Caco-2 (cell line): ENCODE measurements at regions not wholly inside any gene's neighbourhood (a gene's known extent, or its start where the extent isn't known, plus 50 kb on each side); places are given as distances from the start of the nearest gene placed in this dataset.

Source experiments
- BruUV-seq: library from RNA; stranded (reverse); fragments of 400-500 nt; replicated peaks from 2 replicates; lab custom pipeline; 2021; lab: Mats Ljungman, UMichigan
- CTCF ChIA-PET: fragments of 300-600 bp; sonication (Branson Sonifier 250); formaldehyde crosslinking; loops from one replicate; lab custom pipeline; 2022; ENCODE audit warnings: antibody characterized with exemption; lab: Charles Lee
- POLR2A ChIA-PET: fragments of 300-600 bp; sonication (Branson Sonifier 250); formaldehyde crosslinking; loops from one replicate; lab custom pipeline; 2022; ENCODE audit warnings: antibody characterized with exemption; lab: Charles Lee
- DNase-seq, 2 experiments: peaks; one replicate each; pipeline versions ENCODE4 v3.0.0 to v3.0.0-alpha.2; 2020 to 2022
- H3K27me3 ChIP-seq: replicated peaks from 2 replicates; pipeline ENCODE4 v1.6.0; 2011; ENCODE audit warnings: low read length; ENCODE audit not compliant: control insufficient read depth, insufficient read depth
- H3K36me3 ChIP-seq: 2 replicates; pipeline ENCODE4 v1.5.1; 2011; ENCODE audit warnings: low read length; ENCODE audit not compliant: control insufficient read depth, insufficient read depth
- H3K4me1 ChIP-seq: fragments of 250-450 bp; sonication (Bioruptor Pico); 2 replicates; pipeline ENCODE4 v1.5.1; 2020; ENCODE audit warnings: mild to moderate bottlenecking
- H3K4me3 ChIP-seq: 2 replicates; pipeline ENCODE4 v1.5.1; 2011; ENCODE audit warnings: low read depth, mild to moderate bottlenecking, control low read depth, low read length
- H3K9me3 ChIP-seq: fragments of 250-450 bp; sonication (Bioruptor Pico); 2 replicates; pipeline ENCODE4 v1.5.1; 2020; ENCODE audit warnings: mild to moderate bottlenecking, moderate library complexity
- H3K27ac Mint-ChIP-seq: one replicate; pipeline ENCODE4 v1.8.0; 2022; ENCODE audit warnings: mixed read lengths; ENCODE audit not compliant: unreplicated experiment
- H3K27me3 Mint-ChIP-seq: one replicate; pipeline ENCODE4 v1.8.0; 2022; ENCODE audit warnings: mixed read lengths; ENCODE audit not compliant: insufficient read depth, unreplicated experiment
- H3K36me3 Mint-ChIP-seq: one replicate; pipeline ENCODE4 v1.8.0; 2022; ENCODE audit warnings: mild to moderate bottlenecking, mixed read lengths; ENCODE audit not compliant: insufficient read depth, unreplicated experiment
- H3K4me1 Mint-ChIP-seq: one replicate; pipeline ENCODE4 v1.8.0; 2022; ENCODE audit warnings: low read depth, mixed read lengths; ENCODE audit not compliant: unreplicated experiment
- H3K4me3 Mint-ChIP-seq: one replicate; pipeline ENCODE4 v1.8.0; 2022; ENCODE audit warnings: mild to moderate bottlenecking, moderate library complexity, mixed read lengths; ENCODE audit not compliant: unreplicated experiment
- H3K9me3 Mint-ChIP-seq: one replicate; pipeline ENCODE4 v1.8.0; 2022; ENCODE audit warnings: mixed read lengths; ENCODE audit not compliant: unreplicated experiment
- CTCF ChIP-seq, 2 experiments: fragments of 200-600 bp in 1 of 2; IDR thresholded peaks; 1 replicate in 1 of 2; 2 replicates in 1 of 2; pipeline versions ENCODE4 v1.5.1 to v1.8.0; 2011 to 2022; ENCODE audit warnings: antibody characterized with exemption in 1 of 2, control low read depth in 1 of 2, inconsistent platforms in 1 of 2, low read depth in 1 of 2, low read length in 1 of 2, mild to moderate bottlenecking in 1 of 2, moderate library complexity in 1 of 2; ENCODE audit not compliant: insufficient read depth in 1 of 2, severe bottlenecking in 1 of 2, unreplicated experiment in 1 of 2
- intact Hi-C: fragments of 100-400 bp; cut with micrococcal nuclease; formaldehyde crosslinking; loops from one replicate; pipeline ENCODE4 v1.10.0; 2022; ENCODE audit not compliant: unreplicated experiment

- no peaks in the 10 kb centered on the region for H3K36me3 Mint-ChIP-seq
- Histone ChIP-seq H3K4me1 (no peaks in the 10 kb centered on the region), H3K27me3 (no peaks in the 10 kb centered on the region), H3K36me3 (no peaks in the 10 kb centered on the region), H3K9me3 (no peaks in the 10 kb centered on the region), H3K4me3 (no peak overlapping the region)
- H3K27me3 Mint-ChIP-seq, result no peaks in the 10 kb centered on the region
- ChIA-PET POLR2A (no interaction called here), CTCF (no interaction called here)
- H3K27ac Mint-ChIP-seq, result no peak overlapping the region
- H3K4me3 Mint-ChIP-seq, result no peak overlapping the region
- TF ChIP-seq CTCF (IDR thresholded peaks at IDR 0.05; ENCODE audit: insufficient read depth in 1 of 2, low read depth in 1 of 2, low read length in 1 of 2, severe bottlenecking in 1 of 2, unreplicated experiment in 1 of 2), result no peak
- H3K4me1 Mint-ChIP-seq, result no peaks in the 10 kb centered on the region
- DNase-seq, result no peak
- peaks cover 12% of the 10 kb centered on the region for H3K9me3 Mint-ChIP-seq
- intact Hi-C loops, result no loop called here
- BruUV-seq, result no TSS peak
Measured at GRCh38 chr14:87271331-87271730, 721.7 kb downstream of the GALC start.

- H3K36me3 ChIP-seq, result no peaks in the 10 kb centered on the region
- BruUV-seq, result no TSS peak
- H3K4me1 ChIP-seq, result no peaks in the 10 kb centered on the region
- no peak overlapping the region for H3K27ac Mint-ChIP-seq
- H3K36me3 Mint-ChIP-seq, result no peaks in the 10 kb centered on the region
- DNase-seq, result no peak
- H3K27me3 ChIP-seq, result no peaks in the 10 kb centered on the region
- no peaks in the 10 kb centered on the region for H3K4me1 Mint-ChIP-seq
- ChIA-PET POLR2A (no interaction called here), CTCF (no interaction called here)
- intact Hi-C loops, result no loop called here
- H3K9me3 Mint-ChIP-seq, result peaks cover 12% of the 10 kb centered on the region
- no peaks in the 10 kb centered on the region for H3K9me3 ChIP-seq
- H3K4me3 ChIP-seq, result no peak overlapping the region
- no peak overlapping the region for H3K4me3 Mint-ChIP-seq
- no peaks in the 10 kb centered on the region for H3K27me3 Mint-ChIP-seq
- TF ChIP-seq CTCF (IDR thresholded peaks at IDR 0.05; ENCODE audit: insufficient read depth in 1 of 2, low read depth in 1 of 2, low read length in 1 of 2, severe bottlenecking in 1 of 2, unreplicated experiment in 1 of 2), result no peak
Measured at GRCh38 chr14:87268997-87269396, 724.0 kb downstream of the GALC start.

- intact Hi-C loops, result no loop called here
- CTCF ChIA-PET, result no interaction called here
- no peak for DNase-seq
- no peaks in the 10 kb centered on the region for H3K4me1 Mint-ChIP-seq
- no peaks in the 10 kb centered on the region for H3K27me3 Mint-ChIP-seq
- Histone ChIP-seq H3K4me1 (no peaks in the 10 kb centered on the region), H3K4me3 (no peak overlapping the region), H3K27me3 (no peaks in the 10 kb centered on the region), H3K9me3 (no peaks in the 10 kb centered on the region), H3K36me3 (no peaks in the 10 kb centered on the region)
- H3K36me3 Mint-ChIP-seq, result no peaks in the 10 kb centered on the region
- BruUV-seq, result no TSS peak
- no peak overlapping the region for H3K27ac Mint-ChIP-seq
- no peaks in the 10 kb centered on the region for H3K9me3 Mint-ChIP-seq
- POLR2A ChIA-PET, result no interaction called here
- H3K4me3 Mint-ChIP-seq, result no peak overlapping the region
- TF ChIP-seq CTCF (IDR thresholded peaks at IDR 0.05; ENCODE audit: insufficient read depth in 1 of 2, low read depth in 1 of 2, low read length in 1 of 2, severe bottlenecking in 1 of 2, unreplicated experiment in 1 of 2), result no peak
Measured at GRCh38 chr14:87264796-87265195, 728.2 kb downstream of the GALC start.
